HepG2 (cell line): ENCODE measurements at regions not wholly inside any gene's neighbourhood (a gene's known extent, or its start where the extent isn't known, plus 50 kb on each side); places are given as distances from the start of the nearest gene placed in this dataset.

Source experiments
- ATAC-seq: fragments of 200-7000 bp; cut with Tn5 transposase; 3 replicates; pipeline ENCODE4 v1.9.1; 2020; ENCODE audit warnings: mild to moderate bottlenecking, moderate library complexity
- BruUV-seq: library from RNA; stranded (reverse); fragments of 400-500 nt; replicated peaks from 2 replicates; lab custom pipeline; 2021; lab: Mats Ljungman, UMichigan
- CTCF ChIA-PET: fragments of 300-600 bp; formaldehyde crosslinking; extraction: SDS; loops from one replicate; lab custom pipeline; 2021; ENCODE audit warnings: low total read pairs, inconsistent platforms, low intra/inter-chr PET ratio; lab: Yijun Ruan, JAX
- POLR2A ChIA-PET: fragments of 350-600 bp; sonication (Branson Sonifier 250); formaldehyde crosslinking; loops from one replicate; lab custom pipeline; 2020; ENCODE audit warnings: antibody characterized with exemption, inconsistent platforms; lab: Yijun Ruan, JAX
- DNase-seq: peaks from one replicate; pipeline ENCODE4 v3.0.0-alpha.2; 2015; ENCODE audit warnings: low spot score
- FAIRE-seq: peaks from 3 replicates; lab custom pipeline; 2011; peaks lifted over from hg19 to GRCh38; lab: Jason Lieb, UNC
- H2AFZ ChIP-seq: one replicate; pipeline ENCODE4 v1.6.1; 2011; ENCODE audit warnings: low read length, inconsistent platforms
- H3K27ac ChIP-seq: fragments of 300-600 bp; 3 replicates; pipeline ENCODE4 v1.8.0; 2011; ENCODE audit warnings: mixed run types, mild to moderate bottlenecking, mixed read lengths, low read length, inconsistent platforms; ENCODE audit not compliant: insufficient read depth; ENCODE audit errors: extremely low read length
- H3K27me3 ChIP-seq, 2 experiments: fragments of 200-600 bp in 1 of 2; 2 replicates in 1 of 2; 3 replicates in 1 of 2; pipeline versions ENCODE4 v1.6.0 to v1.8.0; 2011; ENCODE audit warnings: low read length in 2 of 2, mild to moderate bottlenecking in 2 of 2, moderate library complexity in 2 of 2, inconsistent platforms in 1 of 2; ENCODE audit not compliant: insufficient read depth in 2 of 2, control insufficient read depth in 1 of 2
- H3K36me3 ChIP-seq, 2 experiments: fragments of 200-600 bp in 1 of 2; replicated peaks in 1 of 2; 2 replicates in 1 of 2; 3 replicates in 1 of 2; pipeline versions ENCODE4 v1.5.1 to v1.8.0; 2011; ENCODE audit warnings: low read length in 2 of 2, inconsistent platforms in 1 of 2; ENCODE audit not compliant: insufficient read depth in 2 of 2, control insufficient read depth in 1 of 2
- H3K4me1 ChIP-seq: 2 replicates; pipeline ENCODE4 v1.5.1; 2012; ENCODE audit warnings: low read length, inconsistent platforms; ENCODE audit not compliant: insufficient read depth
- H3K4me2 ChIP-seq: 2 replicates; pipeline ENCODE4 v1.6.0; 2011; ENCODE audit warnings: low read depth, low read length, inconsistent platforms
- H3K4me3 ChIP-seq, 3 experiments: fragments of 200-600 bp in 1 of 3; sonication (generic), shearing (Covaris generic) in 1 of 3; replicated peaks in 1 of 3; 2 replicates each; pipeline ENCODE4 v1.5.1; 2011 to 2016; ENCODE audit warnings: low read length in 3 of 3, inconsistent platforms in 2 of 3, low read depth in 2 of 3, mild to moderate bottlenecking in 2 of 3, control low read depth in 1 of 3, mixed read lengths in 1 of 3; ENCODE audit not compliant: insufficient read depth in 1 of 3
- H3K79me2 ChIP-seq: one replicate; pipeline ENCODE4 v1.6.1; 2011; ENCODE audit warnings: low read length, inconsistent platforms; ENCODE audit not compliant: insufficient read depth
- H3K9ac ChIP-seq: 2 replicates; pipeline ENCODE4 v1.6.0; 2011; ENCODE audit warnings: mild to moderate bottlenecking, low read depth, low read length, inconsistent platforms; ENCODE audit not compliant: insufficient read depth
- H3K9me3 ChIP-seq: 2 replicates; pipeline ENCODE4 v1.5.1; 2012; ENCODE audit warnings: mild to moderate bottlenecking, low read length
- H4K20me1 ChIP-seq: 2 replicates; pipeline ENCODE4 v1.6.0; 2011; ENCODE audit warnings: inconsistent platforms, mild to moderate bottlenecking, low read length, moderate library complexity; ENCODE audit not compliant: insufficient read depth
- NFKB2 ChIP-seq: sonication (generic); formaldehyde crosslinking; IDR thresholded peaks from 2 replicates; pipeline ENCODE4 v1.4.0; 2020; ENCODE audit warnings: missing genetic modification reagents, borderline replicate concordance
- SSRP1 ChIP-seq: IDR thresholded peaks from 2 replicates; pipeline ENCODE4 v1.6.1; 2016; ENCODE audit warnings: control low read depth
- ZNF589 ChIP-seq: sonication (generic); formaldehyde crosslinking; conservative IDR thresholded peaks from 2 replicates; pipeline ENCODE4 v1.8.0; 2022; ENCODE audit warnings: mild to moderate bottlenecking, moderate library complexity, missing genetic modification reagents
- WGBS: methylation state at CpG from one replicate; pipeline ENCODE4 v1.1.6; 2017; ENCODE audit warnings: low lambda C conversion rate; 5-methylcytosine and 5-hydroxymethylcytosine counted together
- in situ Hi-C: cut with HindIII; loops from 2 replicates; pipeline ENCODE4 v1.10.0; 2017; ENCODE audit warnings: low pct_unique_long_range_greater_than_20kb; ENCODE audit not compliant: extremely low pct_ligation_motif_present
- intact Hi-C: fragments of 100-400 bp; cut with micrococcal nuclease; formaldehyde crosslinking; loops from one replicate; pipeline ENCODE4 v1.10.0; 2022; ENCODE audit not compliant: unreplicated experiment
- TF ChIP-seq, protein P1 (sequence below): IDR thresholded peaks from 2 replicates; pipeline ENCODE4 v1.6.1; 2016; ENCODE audit warnings: mild to moderate bottlenecking, missing biosample characterization, missing genetic modification reagents
- TF ChIP-seq, protein P2 (sequence below): sonication (generic); formaldehyde crosslinking; IDR thresholded peaks from 2 replicates; pipeline ENCODE4 v1.5.1; 2020; ENCODE audit warnings: mild to moderate bottlenecking, missing genetic modification reagents, moderate library complexity
- TF ChIP-seq, protein P3 (sequence below): sonication (generic); formaldehyde crosslinking; IDR thresholded peaks from 2 replicates; pipeline ENCODE4 v1.5.0; 2020; ENCODE audit warnings: missing genetic modification reagents
- TF ChIP-seq, protein P4 (sequence below): sonication (generic); formaldehyde crosslinking; IDR thresholded peaks from 2 replicates; pipeline ENCODE4 v1.4.0; 2020; ENCODE audit warnings: missing genetic modification reagents, borderline replicate concordance

DNA sequence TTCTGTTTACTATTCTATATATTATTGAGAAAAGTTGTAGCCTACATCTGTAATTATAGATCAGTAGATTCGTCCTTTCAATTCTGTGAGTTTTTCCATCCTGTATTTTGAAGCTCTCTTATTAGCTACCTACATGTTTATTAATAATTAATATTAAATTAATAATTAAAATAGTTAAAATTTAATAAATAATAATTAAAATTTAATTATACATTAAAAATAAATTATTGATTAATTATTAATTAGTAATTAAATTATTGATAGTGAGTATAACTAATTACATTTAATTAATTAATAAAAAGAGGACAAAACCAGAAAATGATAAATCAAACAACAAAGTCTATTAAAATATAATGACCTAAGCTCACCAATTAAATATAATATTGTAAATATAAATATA is 606.6 kb upstream of the ROBO1 start:
- no peak overlapping the region for H2AFZ ChIP-seq
- H3K27ac ChIP-seq, result no peak overlapping the region
- no peaks in the 10 kb centered on the region for H3K4me1 ChIP-seq
- POLR2A ChIA-PET, result no interaction called here
- ATAC-seq (no peak), FAIRE-seq (no peak), DNase-seq (no peak)
- BruUV-seq, result no TSS peak
- in situ Hi-C loops, result no loop called here
- no peaks in the 10 kb centered on the region for H3K79me2 ChIP-seq
- no peak overlapping the region for H3K9ac ChIP-seq
- CTCF ChIA-PET, result no interaction called here
- no peaks in the 10 kb centered on the region for H3K9me3 ChIP-seq
- no peaks in the 10 kb centered on the region for H4K20me1 ChIP-seq
- H3K4me3 ChIP-seq, result no peak overlapping the region
- 2% methylated on average over 1 of the region's 1 CpG for WGBS
- no peak overlapping the region for H3K4me2 ChIP-seq
- TF ChIP-seq NFKB2 (no peak), SSRP1 (no peak)
- TF ChIP-seq, protein P1, sequence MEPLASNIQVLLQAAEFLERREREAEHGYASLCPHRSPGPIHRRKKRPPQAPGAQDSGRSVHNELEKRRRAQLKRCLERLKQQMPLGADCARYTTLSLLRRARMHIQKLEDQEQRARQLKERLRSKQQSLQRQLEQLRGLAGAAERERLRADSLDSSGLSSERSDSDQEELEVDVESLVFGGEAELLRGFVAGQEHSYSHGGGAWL, result no peak
- H3K27me3 ChIP-seq, result no peaks in the 10 kb centered on the region
- no peaks in the 10 kb centered on the region for H3K36me3 ChIP-seq
- intact Hi-C loops, result no loop called here

DNA sequence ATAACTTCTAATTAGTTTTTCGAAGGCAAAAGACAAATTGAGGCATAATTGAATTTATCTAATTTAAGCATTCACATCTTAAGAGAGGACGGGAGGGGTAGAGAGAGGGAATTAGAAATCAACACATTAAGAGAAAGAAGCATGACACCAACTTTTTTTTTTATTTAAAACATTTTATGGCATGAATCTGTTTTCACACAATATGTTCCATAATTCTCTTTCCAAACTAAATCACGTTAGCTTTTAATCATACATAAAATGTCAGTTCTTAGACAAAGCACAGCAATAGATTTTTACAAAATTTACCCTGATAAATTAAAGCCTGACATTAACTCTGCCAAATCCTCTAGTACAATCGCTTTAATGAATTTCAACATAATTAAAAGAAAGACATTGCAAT is 600.8 kb upstream of the ROBO1 start:
- H3K27me3 ChIP-seq, result no peaks in the 10 kb centered on the region
- H3K4me1 ChIP-seq, result no peaks in the 10 kb centered on the region
- intact Hi-C loops, result no loop called here
- no peaks in the 10 kb centered on the region for H3K79me2 ChIP-seq
- ATAC-seq, result no peak
- H3K4me3 ChIP-seq, result no peak overlapping the region
- CTCF ChIA-PET, result no interaction called here
- H2AFZ ChIP-seq, result no peak overlapping the region
- 1% methylated on average over 4 of the region's 4 CpGs for WGBS
- no peaks in the 10 kb centered on the region for H3K9me3 ChIP-seq
- H3K9ac ChIP-seq, result no peak overlapping the region
- TF ChIP-seq, protein P2, sequence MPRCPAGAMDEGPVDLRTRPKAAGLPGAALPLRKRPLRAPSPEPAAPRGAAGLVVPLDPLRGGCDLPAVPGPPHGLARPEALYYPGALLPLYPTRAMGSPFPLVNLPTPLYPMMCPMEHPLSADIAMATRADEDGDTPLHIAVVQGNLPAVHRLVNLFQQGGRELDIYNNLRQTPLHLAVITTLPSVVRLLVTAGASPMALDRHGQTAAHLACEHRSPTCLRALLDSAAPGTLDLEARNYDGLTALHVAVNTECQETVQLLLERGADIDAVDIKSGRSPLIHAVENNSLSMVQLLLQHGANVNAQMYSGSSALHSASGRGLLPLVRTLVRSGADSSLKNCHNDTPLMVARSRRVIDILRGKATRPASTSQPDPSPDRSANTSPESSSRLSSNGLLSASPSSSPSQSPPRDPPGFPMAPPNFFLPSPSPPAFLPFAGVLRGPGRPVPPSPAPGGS (CRISPR knock-in tag), result no peak
- TF ChIP-seq, protein P3, sequence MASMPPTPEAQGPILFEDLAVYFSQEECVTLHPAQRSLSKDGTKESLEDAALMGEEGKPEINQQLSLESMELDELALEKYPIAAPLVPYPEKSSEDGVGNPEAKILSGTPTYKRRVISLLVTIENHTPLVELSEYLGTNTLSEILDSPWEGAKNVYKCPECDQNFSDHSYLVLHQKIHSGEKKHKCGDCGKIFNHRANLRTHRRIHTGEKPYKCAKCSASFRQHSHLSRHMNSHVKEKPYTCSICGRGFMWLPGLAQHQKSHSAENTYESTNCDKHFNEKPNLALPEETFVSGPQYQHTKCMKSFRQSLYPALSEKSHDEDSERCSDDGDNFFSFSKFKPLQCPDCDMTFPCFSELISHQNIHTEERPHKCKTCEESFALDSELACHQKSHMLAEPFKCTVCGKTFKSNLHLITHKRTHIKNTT, result no peak
- no peak for TF ChIP-seq ZNF589 (CRISPR knock-in tag)
- TF ChIP-seq, protein P4, sequence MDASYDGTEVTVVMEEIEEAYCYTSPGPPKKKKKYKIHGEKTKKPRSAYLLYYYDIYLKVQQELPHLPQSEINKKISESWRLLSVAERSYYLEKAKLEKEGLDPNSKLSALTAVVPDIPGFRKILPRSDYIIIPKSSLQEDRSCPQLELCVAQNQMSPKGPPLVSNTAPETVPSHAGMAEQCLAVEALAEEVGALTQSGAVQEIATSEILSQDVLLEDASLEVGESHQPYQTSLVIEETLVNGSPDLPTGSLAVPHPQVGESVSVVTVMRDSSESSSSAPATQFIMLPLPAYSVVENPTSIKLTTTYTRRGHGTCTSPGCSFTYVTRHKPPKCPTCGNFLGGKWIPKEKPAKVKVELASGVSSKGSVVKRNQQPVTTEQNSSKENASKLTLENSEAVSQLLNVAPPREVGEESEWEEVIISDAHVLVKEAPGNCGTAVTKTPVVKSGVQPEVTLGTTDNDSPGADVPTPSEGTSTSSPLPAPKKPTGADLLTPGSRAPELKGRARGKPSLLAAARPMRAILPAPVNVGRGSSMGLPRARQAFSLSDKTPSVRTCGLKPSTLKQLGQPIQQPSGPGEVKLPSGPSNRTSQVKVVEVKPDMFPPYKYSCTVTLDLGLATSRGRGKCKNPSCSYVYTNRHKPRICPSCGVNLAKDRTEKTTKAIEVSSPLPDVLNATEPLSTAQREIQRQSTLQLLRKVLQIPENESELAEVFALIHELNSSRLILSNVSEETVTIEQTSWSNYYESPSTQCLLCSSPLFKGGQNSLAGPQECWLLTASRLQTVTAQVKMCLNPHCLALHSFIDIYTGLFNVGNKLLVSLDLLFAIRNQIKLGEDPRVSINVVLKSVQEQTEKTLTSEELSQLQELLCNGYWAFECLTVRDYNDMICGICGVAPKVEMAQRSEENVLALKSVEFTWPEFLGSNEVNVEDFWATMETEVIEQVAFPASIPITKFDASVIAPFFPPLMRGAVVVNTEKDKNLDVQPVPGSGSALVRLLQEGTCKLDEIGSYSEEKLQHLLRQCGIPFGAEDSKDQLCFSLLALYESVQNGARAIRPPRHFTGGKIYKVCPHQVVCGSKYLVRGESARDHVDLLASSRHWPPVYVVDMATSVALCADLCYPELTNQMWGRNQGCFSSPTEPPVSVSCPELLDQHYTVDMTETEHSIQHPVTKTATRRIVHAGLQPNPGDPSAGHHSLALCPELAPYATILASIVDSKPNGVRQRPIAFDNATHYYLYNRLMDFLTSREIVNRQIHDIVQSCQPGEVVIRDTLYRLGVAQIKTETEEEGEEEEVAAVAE, result no peak
- TF ChIP-seq, all 625 proteins: peak for 0
- no TSS peak for BruUV-seq
- in situ Hi-C loops, result no loop called here
- FAIRE-seq, result no peak
- Histone ChIP-seq H3K27ac (no peak overlapping the region), H3K36me3 (no peaks in the 10 kb centered on the region), H4K20me1 (no peaks in the 10 kb centered on the region), H3K4me2 (no peak overlapping the region)
- POLR2A ChIA-PET, result no interaction called here
- DNase-seq, result no peak
